ENCODE measurements at regions not wholly inside any gene's neighbourhood (a gene's known extent, or its start where the extent isn't known, plus 50 kb on each side); places are given as distances from the start of the nearest gene placed in this dataset.

- TF ChIP-seq CTCF (conservative IDR thresholded peaks at IDR 0.05; ENCODE audit: low read depth in 2 of 2), result no peak
- TF ChIP-seq EZH2phosphoT487 (IDR thresholded peaks at IDR 0.05; ENCODE audit: unreplicated experiment), result no peak
- no peak for TF ChIP-seq JUNB (IDR thresholded peaks at IDR 0.05; ENCODE audit: unreplicated experiment)
- no peak for TF ChIP-seq EZH2 (IDR thresholded peaks at IDR 0.05; ENCODE audit: low read depth, unreplicated experiment)
- no peak for TF ChIP-seq POLR2AphosphoS5 (IDR thresholded peaks at IDR 0.05; ENCODE audit: low read depth)
- no peak for TF ChIP-seq ZNF114 (CRISPR knock-in tag; IDR thresholded peaks at IDR 0.05)
- TF ChIP-seq STAT1 (IDR thresholded peaks at IDR 0.05; ENCODE audit: unreplicated experiment), result no peak
- TF ChIP-seq NANOG (IDR thresholded peaks at IDR 0.05; ENCODE audit: borderline replicate concordance), result no peak
- TF ChIP-seq CREB1 (CRISPR knock-in tag; IDR thresholded peaks at IDR 0.05; ENCODE audit: low read depth), result no peak
- no peak for TF ChIP-seq ETS1 (IDR thresholded peaks at IDR 0.05)
- no peak for TF ChIP-seq REST (IDR thresholded peaks at IDR 0.05; ENCODE audit: unreplicated experiment)
Measured at GRCh38 chr2:870426-870825, 80.2 kb upstream of the SNTG2 start.

All from GM23338 (cell line).